HG03060 (cell line): ENCODE measurements at regions not wholly inside any gene's neighbourhood (a gene's known extent, or its start where the extent isn't known, plus 50 kb on each side); places are given as distances from the start of the nearest gene placed in this dataset.

Source experiments
- ATAC-seq: cut with Tn5 transposase; IDR thresholded peaks from one replicate; pipeline ENCODE4 v1.9.1; 2021; ENCODE audit warnings: low read depth, moderate number of reproducible peaks; ENCODE audit not compliant: unreplicated experiment

DNA sequence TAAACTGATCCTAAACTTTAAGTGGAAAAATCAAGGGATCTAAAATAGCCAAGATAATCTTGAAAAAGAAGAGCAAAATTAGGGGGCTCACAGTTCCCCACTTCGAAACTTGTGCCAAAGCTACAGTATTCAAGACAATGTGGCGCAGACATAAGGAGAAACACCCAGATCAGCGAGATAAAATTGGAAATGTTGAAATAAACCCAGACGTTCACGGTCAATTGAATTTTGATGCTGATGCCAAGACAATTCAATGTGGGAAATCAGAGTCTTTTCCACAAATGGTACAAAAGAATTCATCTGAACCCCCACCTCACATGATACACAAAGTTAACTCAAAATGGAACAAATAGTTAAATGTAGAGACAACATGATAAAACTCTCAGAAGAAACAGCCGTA is 601.6 kb downstream of the BRD1 start:
- no peak for ATAC-seq

DNA sequence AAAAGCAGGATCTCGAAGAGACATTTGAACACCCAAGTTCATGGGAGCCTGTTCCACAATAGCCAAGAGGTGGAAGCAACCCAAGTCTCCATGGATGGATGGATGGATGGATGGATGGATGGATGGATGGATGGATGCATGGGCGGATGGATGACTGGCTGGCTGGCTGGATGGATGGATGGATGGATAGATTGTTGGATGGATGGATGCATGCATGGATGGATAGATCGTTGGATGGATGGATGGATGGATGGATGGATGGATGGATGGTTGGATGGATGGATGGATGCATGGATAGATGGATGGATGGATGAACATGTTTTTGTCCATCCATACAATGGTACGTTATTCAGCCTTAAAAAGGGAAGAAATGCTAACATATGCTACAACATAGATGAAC is 603.4 kb downstream of the BRD1 start:
- ATAC-seq, result no peak

DNA sequence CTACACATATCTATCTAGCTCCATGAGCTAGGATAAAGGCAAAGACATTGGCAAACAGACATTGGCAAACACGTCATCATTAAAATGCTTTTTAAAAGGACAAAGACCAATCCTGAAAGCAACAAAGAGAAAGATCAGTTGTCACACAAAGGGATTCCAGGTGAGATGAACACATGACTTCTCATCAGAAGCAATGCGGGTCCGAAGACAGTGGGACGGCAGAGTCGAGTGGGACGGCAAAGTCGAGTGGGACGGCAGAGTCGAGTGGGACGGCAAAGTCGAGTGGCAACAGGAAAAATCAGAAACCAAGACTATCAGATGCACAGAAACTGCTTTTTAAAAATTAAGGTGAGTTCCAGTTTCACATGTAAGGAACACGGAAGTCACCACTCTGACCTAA is 609.5 kb downstream of the BRD1 start:
- ATAC-seq, result no peak

- no peak for ATAC-seq
Observed at GRCh38 chr22:49216579-49216978, 611.1 kb downstream of the BRD1 start.

- no peak for ATAC-seq
Observed at GRCh38 chr22:49215840-49216239, 611.8 kb downstream of the BRD1 start.

GRCh38 chr22:49214976-49215375 is 612.7 kb downstream of the BRD1 start:
- no peak for ATAC-seq

- ATAC-seq, result no peak
Observed at GRCh38 chr22:49213731-49214352, 613.8 kb downstream of the BRD1 start.

- ATAC-seq, result no peak
Observed at GRCh38 chr22:49212466-49212865, 615.2 kb downstream of the BRD1 start.

GRCh38 chr22:49212002-49212401 is 615.7 kb downstream of the BRD1 start:
- ATAC-seq, result no peak

GRCh38 chr22:49211176-49211575 is 616.5 kb downstream of the BRD1 start:
- no peak for ATAC-seq

DNA sequence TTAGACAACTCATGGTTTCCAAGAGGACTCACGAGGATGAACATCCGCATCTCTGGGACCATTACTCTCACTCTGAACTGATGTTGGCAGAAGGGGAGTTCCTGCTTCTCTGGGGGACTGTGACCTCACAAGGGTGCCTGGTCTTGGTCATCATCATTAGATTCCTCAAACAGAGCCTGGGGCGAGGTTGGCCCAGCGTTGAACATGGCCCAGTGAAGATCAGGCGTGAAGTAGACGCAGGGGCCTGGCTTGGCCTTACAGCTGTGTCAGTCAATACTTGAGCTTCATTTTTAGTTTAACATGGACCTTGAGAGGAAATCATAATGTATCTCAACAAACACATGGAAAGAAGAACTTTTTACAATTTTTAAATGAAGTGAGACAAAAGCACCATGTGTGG is 617.1 kb downstream of the BRD1 start:
- no peak for ATAC-seq

- no peak for ATAC-seq
Observed at GRCh38 chr22:49209452-49210195, 618.0 kb downstream of the BRD1 start.

DNA sequence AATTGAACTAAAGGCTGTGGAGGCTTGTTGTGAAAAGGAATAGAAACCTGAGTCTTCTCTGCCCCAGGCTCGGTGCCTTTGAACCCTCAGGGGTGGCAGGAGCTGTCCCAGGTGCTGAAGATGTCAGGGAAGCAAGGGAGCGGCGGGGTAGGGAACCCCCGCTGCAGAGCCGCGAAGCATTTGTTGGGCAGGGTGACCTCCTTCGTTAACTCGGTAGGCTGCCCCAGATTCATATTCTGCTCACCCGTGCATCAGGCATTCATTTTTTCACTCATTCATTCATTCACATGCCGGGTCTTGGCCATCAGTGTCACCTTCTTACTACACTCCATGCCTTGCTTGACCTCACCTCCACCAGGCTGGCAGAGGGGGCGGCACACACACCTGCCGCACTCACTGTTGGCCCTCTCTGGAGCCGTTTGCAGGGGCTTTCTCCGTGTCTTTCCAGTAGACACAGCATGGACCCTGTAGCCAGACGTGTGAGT is 618.9 kb downstream of the BRD1 start:
- ATAC-seq, result no peak

- no peak for ATAC-seq
Observed at GRCh38 chr22:49208004-49208402, 619.7 kb downstream of the BRD1 start.

GRCh38 chr22:49207008-49208003 is 620.4 kb downstream of the BRD1 start:
- no peak for ATAC-seq

DNA sequence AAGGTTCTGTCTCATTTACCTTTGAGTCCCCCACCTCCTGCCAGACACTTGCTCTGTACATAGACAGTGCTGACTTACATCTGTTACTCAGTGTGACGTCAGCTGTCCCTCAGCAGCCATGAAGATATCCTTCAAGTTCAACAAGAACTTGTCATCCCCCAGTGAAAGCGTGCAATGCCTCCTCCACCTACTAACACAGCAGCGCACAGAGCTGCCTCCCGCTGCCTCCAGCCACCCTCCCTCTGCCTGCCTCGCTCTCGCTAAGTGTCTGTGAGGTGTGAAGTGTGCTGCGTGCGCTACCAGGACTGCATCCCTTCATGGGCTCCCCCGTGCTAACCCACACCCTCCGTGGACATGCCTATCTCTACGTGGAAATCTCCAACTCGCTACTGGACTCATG is 621.4 kb downstream of the BRD1 start:
- no peak for ATAC-seq

DNA sequence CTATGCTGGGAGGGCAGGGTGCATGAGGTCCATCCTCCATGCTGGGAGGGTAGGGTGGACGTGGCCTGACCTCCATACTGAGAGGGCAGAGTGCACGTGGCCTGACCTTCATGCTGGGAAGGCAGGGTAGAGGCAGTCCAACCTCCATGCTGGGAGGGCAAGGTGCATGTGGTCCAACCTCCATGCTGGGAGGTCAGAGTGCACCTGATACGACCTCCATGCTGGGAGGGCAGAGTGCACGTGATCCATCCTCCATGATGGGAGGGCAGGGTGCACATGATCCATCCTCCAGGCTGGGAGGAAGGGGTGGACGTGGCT is 622.2 kb downstream of the BRD1 start:
- ATAC-seq, result no peak

DNA sequence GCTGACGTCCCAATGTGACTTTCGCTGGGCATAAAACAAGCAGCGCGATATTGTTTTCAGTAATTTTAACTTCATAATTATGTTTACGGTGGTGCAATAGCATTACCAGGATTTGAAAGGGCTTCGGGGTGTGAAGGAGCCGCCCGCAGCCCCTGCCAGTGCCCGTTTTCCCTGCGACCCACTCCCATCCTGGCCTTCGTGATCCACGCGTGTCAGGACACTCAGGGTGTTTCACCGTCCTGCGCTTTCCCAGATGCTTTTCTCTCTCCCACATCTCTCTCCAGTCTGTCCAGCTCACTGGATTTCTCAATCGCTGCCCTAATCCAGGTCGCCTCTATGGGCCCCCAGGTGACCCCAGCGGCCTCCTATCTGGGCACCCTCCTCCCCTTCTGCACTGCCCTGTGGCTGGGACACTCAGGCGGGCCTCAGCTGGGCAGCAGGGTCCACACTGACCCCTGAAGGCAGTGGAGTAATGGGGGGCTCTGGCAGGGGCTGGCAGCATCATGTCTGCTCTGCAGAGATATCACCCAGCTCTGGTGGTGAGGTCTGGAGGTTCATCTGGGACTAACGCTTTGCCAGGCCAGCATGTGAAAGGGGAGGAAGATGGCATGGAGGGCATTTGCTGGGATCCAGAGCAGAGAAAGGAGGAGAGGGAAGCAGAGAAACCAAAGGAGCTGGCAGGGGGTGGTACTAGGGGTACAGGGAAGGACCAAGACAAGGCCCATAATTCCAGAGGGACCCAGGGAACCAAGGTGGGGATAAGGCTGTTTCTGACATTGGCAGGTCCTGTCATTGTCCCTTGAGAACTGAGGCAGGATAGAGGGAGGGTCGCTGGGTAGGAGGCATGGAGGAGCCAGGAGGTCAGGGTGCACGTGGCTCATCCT is 622.8 kb downstream of the BRD1 start:
- ATAC-seq, result no peak

GRCh38 chr22:49203859-49204598 is 623.6 kb downstream of the BRD1 start:
- no peak for ATAC-seq
